DLD1 (cell line): ENCODE measurements at regions not wholly inside any gene's neighbourhood (a gene's known extent, or its start where the extent isn't known, plus 50 kb on each side); places are given as distances from the start of the nearest gene placed in this dataset.
"Not testable (repeated sequence)": the region's sequence is repeated elsewhere in the genome, so short reads cannot be mapped to it uniquely, and the experiment has no call there.

ENCODE experiments used
- in situ Hi-C: cut with HindIII; loops from 2 replicates; pipeline ENCODE4 v1.10.0; 2017; ENCODE audit warnings: low sequenced_read_pairs

GRCh38 chr12:85424581-85425348 lies 144.7 kb downstream of the ALX1 start:
- in situ Hi-C loops: no loop called here

- in situ Hi-C loops: no loop called here
Observed at GRCh38 chr12:85425349-85425612, 145.3 kb downstream of the ALX1 start.

- in situ Hi-C loops: no loop called here
Observed at GRCh38 chr12:85425926-85426325, 145.9 kb downstream of the ALX1 start.

GRCh38 chr12:85433148-85433547 lies 153.1 kb downstream of the ALX1 start:
- in situ Hi-C loops: not testable (repeated sequence)

DNA sequence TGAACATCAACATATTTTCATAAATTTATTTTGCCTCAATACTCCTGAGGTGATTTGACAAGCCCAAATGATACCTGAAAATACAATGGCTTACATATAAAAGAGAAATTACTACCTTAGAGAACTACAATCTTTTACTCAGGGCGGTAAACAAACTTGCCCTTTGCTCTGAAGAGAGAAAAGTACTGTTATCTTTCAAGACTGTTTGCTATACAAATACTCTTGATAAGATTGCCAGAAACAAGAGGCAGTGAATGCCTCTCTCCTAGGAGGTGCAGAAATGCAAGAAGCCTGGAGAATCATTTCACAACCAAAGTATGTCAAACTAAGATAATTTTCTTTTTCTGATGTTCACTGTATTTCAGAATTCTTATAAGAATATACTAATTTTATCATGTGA lies 160.3 kb downstream of the ALX1 start:
- in situ Hi-C loops: no loop called here

GRCh38 chr12:85441025-85441424 lies 161.0 kb downstream of the ALX1 start:
- in situ Hi-C loops: no loop called here

GRCh38 chr12:85441741-85442140 lies 161.7 kb downstream of the ALX1 start:
- in situ Hi-C loops: no loop called here

DNA sequence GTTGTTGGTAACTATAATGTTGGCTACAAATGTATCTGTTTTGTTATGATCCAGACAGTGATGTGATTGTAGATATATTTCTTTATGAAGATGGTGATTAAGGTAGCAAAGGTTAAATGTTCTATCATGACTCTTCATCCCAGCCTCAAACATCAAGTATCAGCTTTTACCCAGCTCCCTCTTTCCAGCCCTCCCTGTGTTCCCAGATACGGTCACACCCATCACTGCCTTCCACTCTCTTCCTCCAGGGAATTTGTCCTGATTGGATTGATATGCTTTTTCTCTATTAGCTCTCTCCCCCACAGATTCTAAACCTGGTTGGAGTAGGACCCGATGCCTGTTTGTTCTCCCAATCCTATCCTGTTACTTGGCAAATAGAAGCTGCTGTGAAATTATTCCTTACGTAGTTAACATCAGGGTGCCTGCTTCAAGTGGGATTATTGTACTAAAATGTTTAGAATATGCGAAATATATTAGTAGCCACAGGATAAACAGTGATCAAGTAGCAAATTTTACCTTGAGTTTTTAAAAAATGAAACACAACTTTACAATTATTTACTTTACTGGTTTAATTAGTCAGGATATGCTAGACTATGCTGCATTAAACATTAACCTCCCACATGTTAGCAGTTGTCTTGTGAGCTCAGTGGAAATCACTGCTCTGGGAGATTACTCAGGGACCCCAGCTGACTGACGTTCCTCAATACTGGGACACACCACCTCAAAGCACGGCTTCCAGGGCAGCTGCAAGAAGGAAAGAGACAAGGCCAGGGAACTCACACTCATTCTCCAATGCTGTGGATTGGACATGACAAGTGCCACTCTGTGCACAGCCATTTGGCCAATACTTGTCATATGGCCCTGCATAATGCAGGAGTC lies 165.3 kb downstream of the ALX1 start:
- in situ Hi-C loops: no loop called here

GRCh38 chr12:85448031-85448430 lies 168.0 kb downstream of the ALX1 start:
- in situ Hi-C loops: no loop called here

GRCh38 chr12:85448548-85449139 lies 168.6 kb downstream of the ALX1 start:
- in situ Hi-C loops: no loop called here

- in situ Hi-C loops: no loop called here
Observed at GRCh38 chr12:85457016-85457415, 177.0 kb downstream of the ALX1 start.

DNA sequence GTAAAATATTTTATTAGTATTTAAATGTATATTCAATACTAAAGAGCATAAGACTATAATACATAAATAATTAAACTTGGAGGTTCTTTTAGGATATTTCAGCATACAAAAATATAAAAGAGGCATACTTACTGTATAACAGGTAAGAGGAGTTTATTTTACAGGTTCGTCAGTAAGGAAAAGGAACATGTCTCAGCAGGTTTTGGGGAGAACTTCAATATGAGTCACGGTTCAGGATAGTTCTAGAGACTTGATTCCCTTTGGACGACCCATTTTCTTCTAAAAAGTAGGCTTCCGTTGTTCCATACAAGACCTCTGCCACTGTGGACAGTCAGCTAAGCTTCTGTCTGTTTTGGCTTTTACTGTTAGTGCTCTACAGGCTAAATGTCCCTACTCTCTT lies 181.1 kb downstream of the ALX1 start:
- in situ Hi-C loops: no loop called here

DNA sequence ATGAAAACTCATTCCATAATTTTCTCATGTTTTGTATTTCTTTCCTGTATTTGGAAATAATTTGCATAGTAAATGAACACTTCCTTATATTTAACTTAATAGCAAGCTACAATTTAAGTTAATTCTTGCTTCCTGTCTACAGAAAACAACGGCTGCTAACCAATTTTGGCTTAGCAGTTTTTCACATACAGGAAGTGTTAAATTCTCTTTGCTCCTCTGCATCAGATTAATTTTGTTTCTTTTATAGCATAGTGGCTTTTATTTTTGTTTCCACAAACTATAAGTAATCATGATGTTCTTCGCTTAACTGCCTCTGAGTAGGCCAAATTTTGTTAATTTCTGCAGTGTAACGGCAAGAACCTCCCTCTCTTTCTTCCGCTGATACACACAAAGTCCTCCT lies 182.9 kb downstream of the ALX1 start:
- in situ Hi-C loops: no loop called here

DNA sequence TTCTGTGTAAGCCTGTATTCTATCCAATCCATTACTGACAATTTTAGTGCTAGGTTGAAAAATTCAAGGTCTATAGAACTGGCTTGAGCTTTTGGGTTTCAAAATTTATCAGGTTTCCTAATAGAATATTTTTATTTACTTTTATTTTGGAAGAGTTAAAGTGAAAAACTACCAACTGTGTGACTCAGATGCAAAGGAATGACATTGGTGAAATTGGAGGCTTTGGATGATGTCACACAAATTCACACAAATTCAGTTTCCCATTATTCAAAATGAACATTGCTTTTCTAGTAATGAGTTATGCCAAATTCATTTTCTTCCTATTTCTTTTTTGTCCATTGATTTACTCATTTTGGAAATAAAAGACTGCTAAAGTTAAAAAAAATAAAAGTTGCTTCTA lies 186.9 kb downstream of the ALX1 start:
- in situ Hi-C loops: no loop called here

GRCh38 chr12:85468356-85469157 lies 188.5 kb downstream of the ALX1 start:
- in situ Hi-C loops: no loop called here

DNA sequence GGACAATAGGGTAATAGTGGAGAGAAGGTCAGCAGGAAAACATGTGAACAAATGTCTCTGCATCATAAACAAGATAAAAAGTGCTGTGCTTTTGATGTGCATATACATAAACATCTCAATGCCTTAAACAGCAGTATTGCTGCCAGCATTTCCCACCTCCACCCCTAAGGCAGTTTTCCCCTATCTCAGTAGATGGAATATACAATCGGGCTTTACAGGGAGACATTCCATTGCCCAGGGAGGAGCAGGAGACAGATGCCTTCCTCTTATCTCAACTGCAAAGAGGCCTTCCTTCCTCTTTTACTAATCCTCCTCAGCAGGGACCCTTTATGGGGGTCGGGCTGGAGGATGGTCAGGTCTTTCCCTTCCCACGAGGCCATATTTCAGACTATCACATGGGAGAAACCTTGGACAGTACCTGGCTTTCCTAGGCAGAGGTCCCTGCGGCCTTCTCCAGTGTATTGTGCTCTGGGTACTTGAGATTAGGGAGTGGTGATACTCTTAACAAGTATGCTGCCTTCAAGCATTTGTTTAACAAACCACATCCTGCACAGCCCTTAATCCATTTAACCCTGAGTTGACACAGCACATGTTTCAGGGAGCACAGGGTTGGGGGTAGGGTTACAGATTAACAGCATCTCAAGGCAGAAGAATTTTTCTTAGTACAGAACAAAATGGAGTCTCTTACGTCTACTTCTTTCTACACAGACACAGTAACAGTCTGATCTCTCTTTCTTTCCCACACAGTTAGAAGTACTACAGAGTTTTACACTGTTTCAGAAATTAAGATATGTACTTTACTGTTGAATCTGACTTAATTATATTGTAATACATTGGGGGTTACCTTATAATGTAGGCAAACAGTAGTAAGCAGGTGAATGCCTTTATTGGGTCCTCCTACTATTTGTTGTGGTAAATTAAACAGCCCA lies 189.4 kb downstream of the ALX1 start:
- in situ Hi-C loops: not testable (repeated sequence)

DNA sequence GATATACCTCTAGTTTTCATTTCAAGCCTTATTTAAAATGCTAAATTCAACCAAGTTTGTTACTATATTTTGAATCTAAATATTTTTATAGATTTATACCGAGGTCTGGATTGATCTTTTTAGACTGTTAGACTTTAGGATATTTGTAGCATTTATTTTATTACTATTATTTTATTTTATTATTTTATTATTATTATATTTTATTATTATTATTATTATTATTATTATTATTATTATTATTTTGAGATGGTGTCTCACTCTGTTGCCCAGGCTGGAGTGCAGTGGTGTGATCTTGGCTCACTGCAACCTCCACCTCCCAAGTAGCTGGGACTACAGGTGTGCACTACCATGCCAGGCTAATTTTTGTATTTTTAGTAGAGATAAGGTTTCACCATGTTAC lies 195.3 kb downstream of the ALX1 start:
- in situ Hi-C loops: not testable (repeated sequence)

DNA sequence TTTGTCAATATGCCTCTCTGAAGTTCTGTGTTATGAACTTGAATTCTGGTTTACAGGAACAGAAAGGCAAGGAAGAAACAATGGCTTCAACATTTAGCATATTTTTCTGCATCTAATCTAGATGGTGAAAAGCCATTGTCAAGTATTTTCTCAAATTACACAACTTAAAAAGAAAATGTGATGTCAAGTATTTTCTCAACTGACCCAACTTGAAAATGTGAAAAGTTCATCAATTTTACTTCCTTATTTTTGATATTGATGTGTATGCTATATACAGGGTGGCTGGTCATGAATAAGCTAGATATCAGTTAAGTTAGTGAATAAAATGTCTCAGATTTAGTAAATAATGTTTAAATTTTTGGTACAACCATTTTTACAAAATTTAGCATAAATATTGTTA lies 196.7 kb downstream of the ALX1 start:
- in situ Hi-C loops: no loop called here

DNA sequence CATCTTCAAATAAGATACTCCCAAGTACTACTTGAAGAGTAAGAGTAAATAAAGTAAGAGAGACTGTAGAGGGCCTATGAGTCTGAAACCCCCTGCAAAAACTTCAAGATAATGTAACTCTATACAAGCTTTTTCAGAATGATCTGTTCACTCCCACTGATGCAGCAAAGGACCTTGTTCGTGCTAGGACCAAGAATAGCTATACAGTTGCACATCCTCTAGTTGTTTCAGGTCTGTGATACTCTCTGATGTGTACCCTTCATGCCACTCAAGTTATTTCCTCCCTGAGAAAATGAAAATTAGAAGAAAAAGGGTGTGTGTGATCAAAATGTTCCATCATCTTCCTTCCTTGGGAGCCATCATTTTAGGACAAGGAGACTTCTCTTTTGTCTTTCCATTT lies 204.4 kb downstream of the ALX1 start:
- in situ Hi-C loops: no loop called here

DNA sequence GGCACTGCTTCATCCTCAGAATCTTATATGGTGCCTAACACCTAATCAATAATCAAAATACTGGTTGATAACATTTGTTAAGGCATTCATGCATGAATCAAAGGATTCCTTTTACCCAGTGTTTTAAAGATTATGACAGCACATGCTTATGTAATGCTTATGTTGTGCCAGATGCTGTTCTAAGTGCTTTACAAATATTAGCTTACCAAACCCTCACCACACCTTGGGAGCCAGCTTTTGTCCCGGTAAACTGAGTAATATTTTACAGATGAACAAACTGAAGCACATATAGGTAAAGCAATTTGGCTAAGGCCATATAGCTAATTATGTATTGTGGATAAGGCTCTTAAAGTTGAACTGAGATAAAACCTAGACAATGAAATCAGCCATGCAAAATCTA lies 209.2 kb downstream of the ALX1 start:
- in situ Hi-C loops: no loop called here
